ENCODE measurements at regions not wholly inside any gene's neighbourhood (a gene's known extent, or its start where the extent isn't known, plus 50 kb on each side); places are given as distances from the start of the nearest gene placed in this dataset.
"Not testable (repeated sequence)": the region's sequence is repeated elsewhere in the genome, so short reads cannot be mapped to it uniquely, and the experiment has no call there.

GRCh38 chr15:81792646-81793045 lies 253.2 kb downstream of the MEX3B start:
- no peak for DNase-seq (ENCODE audit: low spot score in 2 of 2, unreplicated experiment in 2 of 2)

GRCh38 chr15:81791322-81791721 lies 254.5 kb downstream of the MEX3B start:
- H3K36me3 Mint-ChIP-seq, result peaks cover 10% of the 10 kb centered on the region
- not testable (repeated sequence) for H3K27ac Mint-ChIP-seq; H3K4me3 Mint-ChIP-seq; H3K9me3 Mint-ChIP-seq; H3K27me3 Mint-ChIP-seq (ENCODE audit: low read depth); DNase-seq (ENCODE audit: low spot score in 2 of 2, unreplicated experiment in 2 of 2); H3K4me1 Mint-ChIP-seq

More at GRCh38 chr15:81792646-81793045, 253.2 kb downstream of the MEX3B start:
- no peak overlapping the region for H3K27ac Mint-ChIP-seq
- no peak for TF ChIP-seq CTCF (IDR thresholded peaks at IDR 0.05; ENCODE audit: unreplicated experiment)
- H3K9me3 Mint-ChIP-seq, result peaks cover 3% of the 10 kb centered on the region
- no peak overlapping the region for H3K4me3 Mint-ChIP-seq
- H3K4me1 Mint-ChIP-seq, result peaks cover 8% of the 10 kb centered on the region
- peaks cover 9% of the 10 kb centered on the region for H3K36me3 Mint-ChIP-seq
- no peaks in the 10 kb centered on the region for H3K27me3 Mint-ChIP-seq (ENCODE audit: low read depth)

- DNase-seq (ENCODE audit: low spot score in 2 of 2, unreplicated experiment in 2 of 2), result no peak
- no peak for TF ChIP-seq CTCF (IDR thresholded peaks at IDR 0.05; ENCODE audit: unreplicated experiment)
- H3K4me1 Mint-ChIP-seq, result peaks cover 1% of the 10 kb centered on the region
- peaks cover 3% of the 10 kb centered on the region for H3K9me3 Mint-ChIP-seq
- no peak overlapping the region for H3K4me3 Mint-ChIP-seq
- H3K36me3 Mint-ChIP-seq, result peaks cover 10% of the 10 kb centered on the region
- no peaks in the 10 kb centered on the region for H3K27me3 Mint-ChIP-seq (ENCODE audit: low read depth)
- no peak overlapping the region for H3K27ac Mint-ChIP-seq
These were observed 256.4 kb downstream of the MEX3B start for GRCh38 chr15:81789403-81789802.

- no peak for TF ChIP-seq CTCF (IDR thresholded peaks at IDR 0.05; ENCODE audit: unreplicated experiment)
- no peak for DNase-seq (ENCODE audit: low spot score in 2 of 2, unreplicated experiment in 2 of 2)
- H3K36me3 Mint-ChIP-seq, result peaks cover 23% of the 10 kb centered on the region
- H3K27me3 Mint-ChIP-seq (ENCODE audit: low read depth), result no peaks in the 10 kb centered on the region
- no peak overlapping the region for H3K4me3 Mint-ChIP-seq
- H3K4me1 Mint-ChIP-seq, result peaks cover 3% of the 10 kb centered on the region
- H3K27ac Mint-ChIP-seq, result no peak overlapping the region
- peaks cover 8% of the 10 kb centered on the region for H3K9me3 Mint-ChIP-seq
These were observed 259.0 kb downstream of the MEX3B start for GRCh38 chr15:81786776-81787175.

GRCh38 chr15:81785679-81786078 lies 260.1 kb downstream of the MEX3B start:
- no peak for TF ChIP-seq CTCF (IDR thresholded peaks at IDR 0.05; ENCODE audit: unreplicated experiment)
- H3K27ac Mint-ChIP-seq, result no peak overlapping the region
- peaks cover 3% of the 10 kb centered on the region for H3K4me1 Mint-ChIP-seq
- H3K4me3 Mint-ChIP-seq, result no peak overlapping the region
- H3K9me3 Mint-ChIP-seq, result peaks cover 8% of the 10 kb centered on the region
- no peak for DNase-seq (ENCODE audit: low spot score in 2 of 2, unreplicated experiment in 2 of 2)
- H3K36me3 Mint-ChIP-seq, result peaks cover 27% of the 10 kb centered on the region
- no peaks in the 10 kb centered on the region for H3K27me3 Mint-ChIP-seq (ENCODE audit: low read depth)

- DNase-seq (ENCODE audit: low spot score in 2 of 2, unreplicated experiment in 2 of 2), result no peak
- no peak overlapping the region for H3K4me3 Mint-ChIP-seq
- H3K27ac Mint-ChIP-seq, result no peak overlapping the region
- TF ChIP-seq CTCF (IDR thresholded peaks at IDR 0.05; ENCODE audit: unreplicated experiment), result no peak
- H3K4me1 Mint-ChIP-seq, result peaks cover 3% of the 10 kb centered on the region
- H3K9me3 Mint-ChIP-seq, result peaks cover 8% of the 10 kb centered on the region
- H3K27me3 Mint-ChIP-seq (ENCODE audit: low read depth), result no peaks in the 10 kb centered on the region
- peaks cover 27% of the 10 kb centered on the region for H3K36me3 Mint-ChIP-seq
These were observed 260.6 kb downstream of the MEX3B start for GRCh38 chr15:81785181-81785580.
